IMR-90 (cell line): ENCODE measurements at regions not wholly inside any gene's neighbourhood (a gene's known extent, or its start where the extent isn't known, plus 50 kb on each side); places are given as distances from the start of the nearest gene placed in this dataset.

Source experiments
- ATAC-seq: fragments of 200-7000 bp; cut with Tn5 transposase; 2 replicates; pipeline ENCODE4 v1.9.1; 2020; ENCODE audit warnings: low read depth, mild to moderate bottlenecking, moderate library complexity
- BruUV-seq: library from RNA; stranded (reverse); fragments of 400-500 nt; replicated peaks from 2 replicates; lab custom pipeline; 2021; lab: Mats Ljungman, UMichigan
- CTCF ChIA-PET: fragments of 300-600 bp; formaldehyde crosslinking; extraction: SDS; loops from one replicate; lab custom pipeline; 2021; ENCODE audit warnings: antibody characterized with exemption; lab: Yijun Ruan, JAX
- POLR2A ChIA-PET: fragments of 300-600 bp; sonication (Branson Sonifier 250); formaldehyde crosslinking; loops from one replicate; lab custom pipeline; 2022; ENCODE audit warnings: antibody characterized with exemption; ENCODE audit not compliant: unreplicated experiment; lab: Charles Lee
- DNase-seq: peaks from one replicate; pipeline ENCODE4 v3.0.0; 2013
- H2AFZ ChIP-seq: replicated peaks from 2 replicates; pipeline ENCODE3; 2013; ENCODE audit warnings: low read length, mild to moderate bottlenecking; ENCODE audit not compliant: poor library complexity
- H2AK5ac ChIP-seq: 2 replicates; pipeline ENCODE4 v1.6.1; 2013; ENCODE audit warnings: low read depth, low read length, inconsistent platforms
- H2AK9ac ChIP-seq: replicated peaks from 2 replicates; pipeline ENCODE3; 2013; ENCODE audit warnings: mild to moderate bottlenecking, low read depth, low read length, moderate library complexity; ENCODE audit not compliant: poor library complexity
- H2BK120ac ChIP-seq: 2 replicates; pipeline ENCODE4 v1.6.1; 2013; ENCODE audit warnings: low read depth, low read length, inconsistent platforms
- H2BK15ac ChIP-seq: 3 replicates; pipeline ENCODE4 v1.6.1; 2013; ENCODE audit warnings: low read depth, low read length, inconsistent platforms
- H2BK20ac ChIP-seq: 2 replicates; pipeline ENCODE4 v1.6.1; 2013; ENCODE audit warnings: low read depth, mild to moderate bottlenecking, inconsistent platforms, low read length, moderate library complexity
- H2BK5ac ChIP-seq: 2 replicates; pipeline ENCODE4 v1.6.1; 2013; ENCODE audit warnings: mild to moderate bottlenecking, low read depth, low read length, inconsistent platforms; ENCODE audit not compliant: poor library complexity, severe bottlenecking
- H3K14ac ChIP-seq: replicated peaks from 2 replicates; pipeline ENCODE4 v1.6.1; 2013; ENCODE audit warnings: low read depth, low read length, inconsistent platforms
- H3K18ac ChIP-seq: 2 replicates; pipeline ENCODE4 v1.6.1; 2013; ENCODE audit warnings: low read depth, low read length, control low read depth
- H3K23ac ChIP-seq: 2 replicates; pipeline ENCODE4 v1.6.1; 2013; ENCODE audit warnings: low read depth, low read length, inconsistent platforms
- H3K27ac ChIP-seq: 2 replicates; pipeline ENCODE4 v1.5.1; 2013; ENCODE audit warnings: mild to moderate bottlenecking, control low read depth, low read length; ENCODE audit not compliant: insufficient read depth
- H3K27me3 ChIP-seq: 2 replicates; pipeline ENCODE4 v1.6.1; 2013; ENCODE audit warnings: low read length; ENCODE audit not compliant: control insufficient read depth, insufficient read depth
- H3K36me3 ChIP-seq: 2 replicates; pipeline ENCODE4 v1.6.1; 2013; ENCODE audit warnings: low read length, mixed read lengths; ENCODE audit not compliant: control insufficient read depth, insufficient read depth
- H3K4ac ChIP-seq: 2 replicates; pipeline ENCODE4 v1.6.1; 2013; ENCODE audit warnings: low read depth, low read length, inconsistent platforms
- H3K4me1 ChIP-seq: 2 replicates; pipeline ENCODE4 v1.6.1; 2013; ENCODE audit warnings: low read length, mixed read lengths; ENCODE audit not compliant: control insufficient read depth, insufficient read depth
- H3K4me2 ChIP-seq: 2 replicates; pipeline ENCODE4 v1.6.1; 2013; ENCODE audit warnings: low read depth, mild to moderate bottlenecking, control low read depth, low read length, moderate library complexity
- H3K4me3 ChIP-seq: 2 replicates; pipeline ENCODE4 v1.5.1; 2013; ENCODE audit warnings: low read depth, mild to moderate bottlenecking, control low read depth, low read length, moderate library complexity; ENCODE audit not compliant: insufficient read depth
- H3K56ac ChIP-seq: 2 replicates; pipeline ENCODE4 v1.6.1; 2013; ENCODE audit warnings: low read length, inconsistent platforms; ENCODE audit not compliant: insufficient read depth; ENCODE audit errors: extremely low read depth
- H3K79me1 ChIP-seq, 2 experiments: 2 replicates each; pipeline ENCODE4 v1.6.1; 2013; ENCODE audit warnings: low read length in 2 of 2, inconsistent platforms in 1 of 2, low read depth in 1 of 2
- H3K9ac ChIP-seq: 2 replicates; pipeline ENCODE4 v1.6.1; 2013; ENCODE audit warnings: low read depth, low read length, control low read depth
- H3K9me1 ChIP-seq: 2 replicates; pipeline ENCODE4 v1.6.1; 2013; ENCODE audit warnings: low read length, inconsistent platforms; ENCODE audit not compliant: insufficient read depth
- H3K9me3 ChIP-seq: 2 replicates; pipeline ENCODE4 v1.6.1; 2013; ENCODE audit warnings: low read length; ENCODE audit not compliant: control insufficient read depth, insufficient read depth
- H4K20me1 ChIP-seq: 2 replicates; pipeline ENCODE4 v1.6.1; 2013; ENCODE audit warnings: low read length, inconsistent platforms; ENCODE audit not compliant: insufficient read depth
- H4K5ac ChIP-seq: 2 replicates; pipeline ENCODE4 v1.6.1; 2013; ENCODE audit warnings: mild to moderate bottlenecking, low read depth, low read length, control low read depth
- H4K8ac ChIP-seq, 2 experiments: 2 replicates each; pipeline ENCODE4 v1.6.1; 2013; ENCODE audit warnings: low read depth in 2 of 2, low read length in 2 of 2, control low read depth in 1 of 2, inconsistent platforms in 1 of 2
- H4K91ac ChIP-seq: 2 replicates; pipeline ENCODE4 v1.6.1; 2013; ENCODE audit warnings: low read depth, low read length, inconsistent platforms; ENCODE audit not compliant: insufficient read depth
- CHD1 ChIP-seq: IDR thresholded peaks from 2 replicates; pipeline ENCODE4 v1.6.1; 2012; ENCODE audit warnings: low read depth, low read length, improper control_type of control experiment
- FOS ChIP-seq: fragments of 150-350 bp; IDR thresholded peaks from 2 replicates; pipeline ENCODE4 v1.6.1; 2016; ENCODE audit warnings: low read depth, low read length
- MAFK ChIP-seq: IDR thresholded peaks from 2 replicates; pipeline ENCODE4 v1.6.1; 2012; ENCODE audit warnings: low read depth, low read length, improper control_type of control experiment
- MAZ ChIP-seq: IDR thresholded peaks from 2 replicates; pipeline ENCODE4 v1.6.1; 2012; ENCODE audit warnings: low read depth, mild to moderate bottlenecking, low read length, improper control_type of control experiment, moderate library complexity, borderline replicate concordance
- NFE2L2 ChIP-seq: fragments of 150-350 bp; IDR thresholded peaks from 2 replicates; pipeline ENCODE4 v1.6.1; 2016; ENCODE audit warnings: low read depth, mild to moderate bottlenecking, low read length
- POLR2A ChIP-seq: IDR thresholded peaks from 2 replicates; pipeline ENCODE4 v1.6.1; 2012; ENCODE audit warnings: mild to moderate bottlenecking, low read depth, low read length
- RAD21 ChIP-seq: IDR thresholded peaks from 2 replicates; pipeline ENCODE4 v1.6.1; 2012; ENCODE audit warnings: low read length, improper control_type of control experiment
- RCOR1 ChIP-seq: IDR thresholded peaks from 2 replicates; pipeline ENCODE4 v1.6.1; 2012; ENCODE audit warnings: mild to moderate bottlenecking, low read length, improper control_type of control experiment; ENCODE audit not compliant: insufficient replicate concordance
- RFX5 ChIP-seq: IDR thresholded peaks from 2 replicates; pipeline ENCODE4 v1.8.0; 2012; ENCODE audit warnings: low read depth, mild to moderate bottlenecking, low read length, moderate library complexity
- SMC3 ChIP-seq: fragments of 150-350 bp; IDR thresholded peaks from 2 replicates; pipeline ENCODE4 v1.6.1; 2016; ENCODE audit warnings: low read depth, mild to moderate bottlenecking, antibody characterized with exemption, low read length, moderate library complexity
- WGBS, 2 experiments: methylation state at CpG; one replicate each; pipeline versions ENCODE4 v1.1.5 to v1.1.7; 2013; ENCODE audit warnings: missing lambda C conversion rate in 2 of 2; ENCODE audit not compliant: insufficient read length in 1 of 2; ENCODE audit errors: extremely low coverage in 2 of 2; 5-methylcytosine and 5-hydroxymethylcytosine counted together
- dilution Hi-C: fragments of 300-500 bp; cut with HindIII; formaldehyde crosslinking; loops from one replicate; pipeline ENCODE4 v1.14.3; 2018; ENCODE audit warnings: low sequenced_read_pairs; ENCODE audit not compliant: unreplicated experiment
- in situ Hi-C: fragments of 300-500 bp; cut with MboI; formaldehyde crosslinking; loops from 3 replicates; pipeline ENCODE4 v1.14.3; 2019; ENCODE audit warnings: low sequenced_read_pairs, inconsistent platforms, mixed read lengths
- intact Hi-C: fragments of 100-400 bp; cut with micrococcal nuclease; formaldehyde crosslinking; loops from 2 replicates; pipeline ENCODE4 v1.10.0; 2022
- TF ChIP-seq, protein P1 (sequence below): conservative IDR thresholded peaks from 2 replicates; pipeline ENCODE4 v1.5.1; 2012; ENCODE audit warnings: mild to moderate bottlenecking, low read depth, low read length, improper control_type of control experiment

DNA sequence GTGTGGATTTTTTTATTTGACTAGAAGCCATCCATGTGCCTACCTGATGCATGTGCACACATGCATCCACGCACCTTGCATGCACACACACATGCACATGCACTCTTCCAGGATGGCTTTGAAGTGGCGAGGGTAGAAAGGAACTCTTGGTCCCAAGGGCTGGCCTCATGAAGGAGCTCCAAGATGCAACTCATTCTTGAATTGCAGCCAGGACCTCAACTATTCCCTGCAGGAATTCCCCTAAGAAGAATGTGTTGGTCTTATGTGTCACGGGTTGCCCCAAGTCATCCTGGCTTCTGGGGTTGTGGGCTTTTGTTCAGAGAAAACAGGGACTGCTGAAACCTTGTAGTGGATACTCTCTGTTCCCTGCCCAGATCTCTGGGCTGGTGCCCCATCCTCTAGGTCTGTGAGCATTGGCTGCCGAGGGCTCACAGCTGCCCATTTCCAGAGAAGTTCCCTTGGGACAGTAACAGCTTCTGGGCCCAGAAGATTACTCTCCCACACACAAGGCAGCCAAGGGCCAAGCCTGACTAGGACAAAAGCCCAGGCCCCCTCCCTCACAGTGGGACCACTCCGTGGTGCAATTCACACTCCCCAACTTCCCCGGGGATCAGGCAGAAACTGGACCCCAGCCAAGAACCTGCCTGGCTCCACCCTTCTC, 137.6 kb downstream of the COPS8 start (continued):
- peak; percentile 48; the same call in 1 of the 2 replicates for TF ChIP-seq MAZ
- peak; percentile 42 for TF ChIP-seq RAD21
- no peak; the same call in 1 of the 2 replicates for TF ChIP-seq NFE2L2

DNA sequence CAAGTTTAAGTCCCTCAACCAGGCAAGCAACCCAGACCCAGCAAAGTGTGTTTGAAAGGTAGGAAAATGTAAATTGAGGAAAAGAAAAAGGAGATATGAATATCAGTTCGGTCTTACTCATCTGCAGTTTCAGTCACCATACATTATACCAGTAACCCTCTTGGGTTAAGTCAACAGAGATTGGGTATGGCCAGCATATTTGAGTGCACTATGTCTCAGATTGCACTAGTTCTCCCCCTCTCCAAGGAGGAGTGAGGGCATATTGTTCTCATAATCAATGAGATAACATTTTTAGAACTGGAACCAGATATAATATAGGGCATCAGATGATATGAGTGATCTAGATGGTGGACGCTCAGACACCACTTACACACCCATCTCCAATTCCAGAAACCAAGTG, 141.5 kb downstream of the COPS8 start:
- no peak overlapping the region for H3K9ac ChIP-seq
- H4K91ac ChIP-seq, result peak overlapping the region; percentile 94
- peak overlapping the region; percentile 74 for H3K27ac ChIP-seq
- no peaks in the 10 kb centered on the region for H3K9me3 ChIP-seq
- in situ Hi-C loops, result no loop called here
- peak; percentile 3; the same call in 1 of the 2 replicates for ATAC-seq
- H3K23ac ChIP-seq, result peak overlapping the region; percentile 92
- TF ChIP-seq, protein P1, sequence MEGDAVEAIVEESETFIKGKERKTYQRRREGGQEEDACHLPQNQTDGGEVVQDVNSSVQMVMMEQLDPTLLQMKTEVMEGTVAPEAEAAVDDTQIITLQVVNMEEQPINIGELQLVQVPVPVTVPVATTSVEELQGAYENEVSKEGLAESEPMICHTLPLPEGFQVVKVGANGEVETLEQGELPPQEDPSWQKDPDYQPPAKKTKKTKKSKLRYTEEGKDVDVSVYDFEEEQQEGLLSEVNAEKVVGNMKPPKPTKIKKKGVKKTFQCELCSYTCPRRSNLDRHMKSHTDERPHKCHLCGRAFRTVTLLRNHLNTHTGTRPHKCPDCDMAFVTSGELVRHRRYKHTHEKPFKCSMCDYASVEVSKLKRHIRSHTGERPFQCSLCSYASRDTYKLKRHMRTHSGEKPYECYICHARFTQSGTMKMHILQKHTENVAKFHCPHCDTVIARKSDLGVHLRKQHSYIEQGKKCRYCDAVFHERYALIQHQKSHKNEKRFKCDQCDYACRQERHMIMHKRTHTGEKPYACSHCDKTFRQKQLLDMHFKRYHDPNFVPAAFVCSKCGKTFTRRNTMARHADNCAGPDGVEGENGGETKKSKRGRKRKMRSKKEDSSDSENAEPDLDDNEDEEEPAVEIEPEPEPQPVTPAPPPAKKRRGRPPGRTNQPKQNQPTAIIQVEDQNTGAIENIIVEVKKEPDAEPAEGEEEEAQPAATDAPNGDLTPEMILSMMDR, result no peak
- TF ChIP-seq FOS, result no peak
- TF ChIP-seq MAZ, result no peak
- TF ChIP-seq RFX5, result no peak
- no peak for TF ChIP-seq SMC3
- TF ChIP-seq NFE2L2, result no peak
- TF ChIP-seq POLR2A, result no peak; the same call in 1 of the 2 replicates
- no peak for TF ChIP-seq CHD1
- TF ChIP-seq RCOR1, result no peak
- no peak for TF ChIP-seq MAFK
- no peaks in the 10 kb centered on the region for H3K27me3 ChIP-seq
- peak overlapping the region; percentile 99 for H3K4ac ChIP-seq
- H2AK5ac ChIP-seq, result peak overlapping the region; percentile 91
- H3K36me3 ChIP-seq, result no peaks in the 10 kb centered on the region
- dilution Hi-C loops, result no loop called here
- H3K4me2 ChIP-seq, result peak overlapping the region; percentile 7; the same call in 1 of the 2 replicates
- intact Hi-C loops, result loop anchor here (2.0 kb wide), 1 partner anchor 64 kb away; no protein-coding TSS in a partner anchor
- WGBS, 2 experiments, result no CpG with 5 or more reads among the region's 2 CpGs
- H2BK15ac ChIP-seq, result peak overlapping the region; percentile 84
- H4K5ac ChIP-seq, result peak overlapping the region; percentile 52
- peak overlapping the region; percentile 21 to 87 for H4K8ac ChIP-seq
- H3K56ac ChIP-seq, result peak overlapping the region; percentile 77
- H4K20me1 ChIP-seq, result no peaks in the 10 kb centered on the region
- no peak overlapping the region for H2AFZ ChIP-seq
- ChIA-PET CTCF (interaction anchor here (1.1 kb wide), 1 partner anchor 15 kb away, joined by 3 read pairs; no protein-coding TSS in a partner anchor), POLR2A (interaction anchor here (0.8 to 1.5 kb wide), 7 partner anchors 18 to 184 kb away, joined by 3 to 9 read pairs (median 4); no protein-coding TSS in a partner anchor)
- no peak overlapping the region for H3K4me3 ChIP-seq
- no TSS peak for BruUV-seq
- H2AK9ac ChIP-seq, result peak overlapping the region; percentile 74
- peak overlapping the region; percentile 99 for H2BK20ac ChIP-seq
- H3K4me1 ChIP-seq, result peaks cover 26% of the 10 kb centered on the region
- peaks cover 0 to 12% of the 10 kb centered on the region in 2 experiments; a peak in 1 of 4 replicates for H3K79me1 ChIP-seq
- H2BK5ac ChIP-seq, result peak overlapping the region; percentile 83
- peaks cover 22% of the 10 kb centered on the region for H3K9me1 ChIP-seq
- peak overlapping the region; percentile 94 for H3K14ac ChIP-seq
- no peak for DNase-seq
- peak overlapping the region; percentile 43 for H3K18ac ChIP-seq
- H2BK120ac ChIP-seq, result peak overlapping the region; percentile 98
